K562 (cell line): ENCODE measurements at regions not wholly inside any gene's neighbourhood (a gene's known extent, or its start where the extent isn't known, plus 50 kb on each side); places are given as distances from the start of the nearest gene placed in this dataset.

Source experiments
- CHD4 ChIP-seq: fragments of 200-600 bp; sonication (generic); IDR thresholded peaks from 3 replicates; pipeline ENCODE4 v1.6.1; 2012; ENCODE audit warnings: low read depth, mild to moderate bottlenecking, mixed read lengths, low read length, inconsistent platforms; ENCODE audit not compliant: insufficient read depth, insufficient replicate concordance, poor library complexity, severe bottlenecking
- HDAC2 ChIP-seq: fragments of 450-650 bp; IDR thresholded peaks from 2 replicates; pipeline ENCODE4 v1.6.1; 2016; ENCODE audit warnings: mild to moderate bottlenecking
- HMG20A ChIP-seq: fragments of 450-650 bp; formaldehyde crosslinking; conservative IDR thresholded peaks from 2 replicates; pipeline ENCODE4 v1.4.0; 2020; ENCODE audit warnings: mild to moderate bottlenecking, mixed read lengths
- HNRNPH1 ChIP-seq: fragments of 200-400 bp; formaldehyde crosslinking; optimal IDR thresholded peaks from 2 replicates; pipeline ENCODE3; 2017; ENCODE audit warnings: low read depth, mild to moderate bottlenecking, low read length, moderate library complexity
- HNRNPK ChIP-seq: fragments of 200-400 bp; formaldehyde crosslinking; IDR thresholded peaks from one replicate; pipeline ENCODE4 v1.6.1; 2018; ENCODE audit warnings: mild to moderate bottlenecking, low read depth, low read length; ENCODE audit not compliant: poor library complexity, severe bottlenecking
- JUND ChIP-seq, 2 experiments: IDR thresholded peaks; 2 replicates in 1 of 2; 3 replicates in 1 of 2; pipeline ENCODE4 v1.6.1; 2011; ENCODE audit warnings: borderline replicate concordance in 2 of 2, low read depth in 2 of 2, low read length in 2 of 2, improper control_type of control experiment in 1 of 2, missing biosample characterization in 1 of 2, missing genetic modification characterization in 1 of 2, missing genetic modification reagents in 1 of 2
- KDM1A ChIP-seq, 2 experiments: fragments of 450-650 bp; IDR thresholded peaks; 2 replicates each; pipeline ENCODE4 v1.6.1; 2016; ENCODE audit warnings: mild to moderate bottlenecking in 2 of 2
- NCOA2 ChIP-seq, 2 experiments: fragments of 450-650 bp; IDR thresholded peaks; 2 replicates each; pipeline ENCODE4 v1.6.1; 2018; ENCODE audit warnings: mild to moderate bottlenecking in 2 of 2, moderate library complexity in 1 of 2; ENCODE audit not compliant: partially characterized antibody in 2 of 2
- RCOR1 ChIP-seq, 2 experiments: IDR thresholded peaks; 2 replicates each; pipeline ENCODE4 v1.6.1; 2012; ENCODE audit warnings: low read depth in 2 of 2, low read length in 2 of 2, borderline replicate concordance in 1 of 2, improper control_type of control experiment in 1 of 2
- TAL1 ChIP-seq: fragments of 450-650 bp; IDR thresholded peaks from 2 replicates; pipeline ENCODE4 v1.6.1; 2016; ENCODE audit warnings: mild to moderate bottlenecking
- TEAD1 ChIP-seq, 2 experiments: fragments of 450-650 bp in 1 of 2; sonication (generic) in 1 of 2; formaldehyde crosslinking; IDR thresholded peaks; 2 replicates each; pipeline versions ENCODE4 v1.4.0 to v1.8.0; 2020 to 2022; ENCODE audit warnings: mild to moderate bottlenecking in 2 of 2, missing genetic modification reagents in 1 of 2
- TF ChIP-seq, protein P1 (sequence below): fragments of 450-650 bp; formaldehyde crosslinking; IDR thresholded peaks from 2 replicates; pipeline ENCODE4 v1.4.0; 2020; ENCODE audit warnings: mild to moderate bottlenecking, moderate library complexity
- TF ChIP-seq, protein P2 (sequence below): fragments of 250-450 bp; sonication (Bioruptor Pico); IDR thresholded peaks from 2 replicates; pipeline ENCODE4 v1.8.0; 2021; ENCODE audit warnings: moderate library complexity, mild to moderate bottlenecking, inconsistent platforms
- TF ChIP-seq, protein P3 (sequence below): fragments of 450-650 bp; IDR thresholded peaks from 2 replicates; pipeline ENCODE4 v1.6.1; 2018; ENCODE audit not compliant: partially characterized antibody
- TF ChIP-seq, protein P4 (sequence below): sonication (generic); formaldehyde crosslinking; IDR thresholded peaks from 2 replicates; pipeline ENCODE4 v1.8.0; 2022; ENCODE audit warnings: missing genetic modification reagents, mild to moderate bottlenecking, moderate library complexity, borderline replicate concordance

DNA sequence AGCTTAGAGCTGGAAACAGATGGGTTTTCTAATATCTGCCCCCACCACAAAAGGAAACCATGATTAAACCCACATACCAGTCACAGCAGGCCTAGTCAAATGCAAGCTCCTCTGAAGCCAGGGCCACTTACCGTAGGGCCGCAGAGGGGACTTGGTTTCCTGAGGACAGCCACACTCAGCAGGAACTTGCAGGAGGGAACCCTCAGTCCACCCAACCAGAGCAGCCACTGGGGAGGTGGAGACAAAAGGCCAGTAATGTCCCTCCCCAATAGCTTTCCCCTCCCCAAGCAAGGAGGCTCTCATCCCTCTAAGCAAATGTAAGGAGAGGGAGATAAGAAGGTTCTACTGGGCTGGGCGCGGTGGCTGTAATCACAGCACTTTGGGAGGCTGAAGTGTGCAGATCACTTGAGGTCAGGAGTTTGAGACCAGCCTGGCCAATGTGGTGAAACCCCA, 384.4 kb upstream of the JARID2 start (continued):
- TF ChIP-seq, protein P1, sequence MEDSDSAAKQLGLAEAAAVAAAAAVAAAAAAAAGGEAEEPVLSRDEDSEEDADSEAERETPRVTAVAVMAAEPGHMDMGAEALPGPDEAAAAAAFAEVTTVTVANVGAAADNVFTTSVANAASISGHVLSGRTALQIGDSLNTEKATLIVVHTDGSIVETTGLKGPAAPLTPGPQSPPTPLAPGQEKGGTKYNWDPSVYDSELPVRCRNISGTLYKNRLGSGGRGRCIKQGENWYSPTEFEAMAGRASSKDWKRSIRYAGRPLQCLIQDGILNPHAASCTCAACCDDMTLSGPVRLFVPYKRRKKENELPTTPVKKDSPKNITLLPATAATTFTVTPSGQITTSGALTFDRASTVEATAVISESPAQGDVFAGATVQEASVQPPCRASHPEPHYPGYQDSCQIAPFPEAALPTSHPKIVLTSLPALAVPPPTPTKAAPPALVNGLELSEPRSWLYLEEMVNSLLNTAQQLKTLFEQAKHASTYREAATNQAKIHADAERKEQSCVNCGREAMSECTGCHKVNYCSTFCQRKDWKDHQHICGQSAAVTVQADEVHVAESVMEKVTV (CRISPR knock-in tag): no peak
- TF ChIP-seq CHD4: no peak
- peak; percentile 56 to 92 for TF ChIP-seq RCOR1 (IDR thresholded peaks at IDR 0.05; ENCODE audit: borderline replicate concordance in 1 of 2, low read depth in 2 of 2, low read length in 2 of 2)
- no peak for TF ChIP-seq HMG20A (CRISPR knock-in tag)
- no peak for TF ChIP-seq NCOA2 (IDR thresholded peaks at IDR 0.05; ENCODE audit: partially characterized antibody in 2 of 2)
- TF ChIP-seq HDAC2: peak; percentile 79; the same call in 1 of the 2 replicates
- TF ChIP-seq JUND (IDR thresholded peaks at IDR 0.05; ENCODE audit: borderline replicate concordance, low read depth, low read length): peak; percentile 36; the same call in 1 of the 2 replicates
- no peak for TF ChIP-seq JUND (tag; IDR thresholded peaks at IDR 0.05; ENCODE audit: borderline replicate concordance, low read depth, low read length)
- TF ChIP-seq HNRNPH1: no peak
- peak; percentile 78 to 84; a peak in 3 of 4 replicates for TF ChIP-seq KDM1A (IDR thresholded peaks at IDR 0.05)
- 0 out of 2 replicates have a peak, but pooled peaks have one; percentile 26 for TF ChIP-seq TAL1
- TF ChIP-seq, protein P2, sequence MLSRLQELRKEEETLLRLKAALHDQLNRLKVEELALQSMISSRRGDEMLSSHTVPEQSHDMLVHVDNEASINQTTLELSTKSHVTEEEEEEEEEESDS (CRISPR knock-in tag): no peak
- no peak for TF ChIP-seq TEAD1 (CRISPR knock-in tag; IDR thresholded peaks at IDR 0.05)
- TF ChIP-seq, protein P3, sequence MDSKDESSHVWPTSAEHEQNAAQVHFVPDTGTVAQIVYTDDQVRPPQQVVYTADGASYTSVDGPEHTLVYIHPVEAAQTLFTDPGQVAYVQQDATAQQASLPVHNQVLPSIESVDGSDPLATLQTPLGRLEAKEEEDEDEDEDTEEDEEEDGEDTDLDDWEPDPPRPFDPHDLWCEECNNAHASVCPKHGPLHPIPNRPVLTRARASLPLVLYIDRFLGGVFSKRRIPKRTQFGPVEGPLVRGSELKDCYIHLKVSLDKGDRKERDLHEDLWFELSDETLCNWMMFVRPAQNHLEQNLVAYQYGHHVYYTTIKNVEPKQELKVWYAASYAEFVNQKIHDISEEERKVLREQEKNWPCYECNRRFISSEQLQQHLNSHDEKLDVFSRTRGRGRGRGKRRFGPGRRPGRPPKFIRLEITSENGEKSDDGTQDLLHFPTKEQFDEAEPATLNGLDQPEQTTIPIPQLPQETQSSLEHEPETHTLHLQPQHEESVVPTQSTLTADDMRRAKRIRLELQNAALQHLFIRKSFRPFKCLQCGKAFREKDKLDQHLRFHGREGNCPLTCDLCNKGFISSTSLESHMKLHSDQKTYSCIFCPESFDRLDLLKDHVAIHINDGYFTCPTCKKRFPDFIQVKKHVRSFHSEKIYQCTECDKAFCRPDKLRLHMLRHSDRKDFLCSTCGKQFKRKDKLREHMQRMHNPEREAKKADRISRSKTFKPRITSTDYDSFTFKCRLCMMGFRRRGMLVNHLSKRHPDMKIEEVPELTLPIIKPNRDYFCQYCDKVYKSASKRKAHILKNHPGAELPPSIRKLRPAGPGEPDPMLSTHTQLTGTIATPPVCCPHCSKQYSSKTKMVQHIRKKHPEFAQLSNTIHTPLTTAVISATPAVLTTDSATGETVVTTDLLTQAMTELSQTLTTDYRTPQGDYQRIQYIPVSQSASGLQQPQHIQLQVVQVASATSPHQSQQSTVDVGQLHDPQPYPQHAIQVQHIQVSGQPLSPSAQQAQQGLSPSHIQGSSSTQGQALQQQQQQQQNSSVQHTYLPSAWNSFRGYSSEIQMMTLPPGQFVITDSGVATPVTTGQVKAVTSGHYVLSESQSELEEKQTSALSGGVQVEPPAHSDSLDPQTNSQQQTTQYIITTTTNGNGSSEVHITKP: peak; percentile 31
- TF ChIP-seq, protein P4, sequence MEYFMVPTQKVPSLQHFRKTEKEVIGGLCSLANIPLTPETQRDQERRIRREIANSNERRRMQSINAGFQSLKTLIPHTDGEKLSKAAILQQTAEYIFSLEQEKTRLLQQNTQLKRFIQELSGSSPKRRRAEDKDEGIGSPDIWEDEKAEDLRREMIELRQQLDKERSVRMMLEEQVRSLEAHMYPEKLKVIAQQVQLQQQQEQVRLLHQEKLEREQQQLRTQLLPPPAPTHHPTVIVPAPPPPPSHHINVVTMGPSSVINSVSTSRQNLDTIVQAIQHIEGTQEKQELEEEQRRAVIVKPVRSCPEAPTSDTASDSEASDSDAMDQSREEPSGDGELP (CRISPR knock-in tag): no peak
- no peak for TF ChIP-seq HNRNPK
